Keratinocyte (primary cell): ENCODE measurements at regions not wholly inside any gene's neighbourhood (a gene's known extent, or its start where the extent isn't known, plus 50 kb on each side); places are given as distances from the start of the nearest gene placed in this dataset.
"Not testable (repeated sequence)": the region's sequence is repeated elsewhere in the genome, so short reads cannot be mapped to it uniquely, and the experiment has no call there.

Experiments
- CTCF ChIP-seq, 3 experiments: IDR thresholded peaks in 1 of 3; conservative IDR thresholded peaks in 1 of 3; optimal IDR thresholded peaks in 1 of 3; 2 replicates in 2 of 3; 3 replicates in 1 of 3; pipeline versions ENCODE3 to v1.5.1; 2011; ENCODE audit warnings: low read length in 3 of 3, mild to moderate bottlenecking in 3 of 3, moderate library complexity in 2 of 3, control low read depth in 1 of 3, inconsistent platforms in 1 of 3; ENCODE audit not compliant: insufficient read depth in 2 of 3; ENCODE audit errors: extremely low read depth in 1 of 3
- EZH2 ChIP-seq: IDR thresholded peaks from one replicate; pipeline ENCODE4 v1.6.1; 2012; ENCODE audit warnings: inconsistent platforms, mild to moderate bottlenecking, low read length, moderate library complexity

GRCh38 chr10:46098925-46099324 lies 52.9 kb upstream of the MSMB start:
- not testable (repeated sequence) for TF ChIP-seq EZH2; CTCF (optimal IDR thresholded peaks at IDR 0.05 in 1 of 3, IDR thresholded peaks at IDR 0.05 in 1 of 3, conservative IDR thresholded peaks at IDR 0.05 in 1 of 3; ENCODE audit: extremely low read depth in 1 of 3, insufficient read depth in 2 of 3, low read length in 3 of 3)
